Motor neuron (in vitro differentiated cells): ENCODE measurements at regions not wholly inside any gene's neighbourhood (a gene's known extent, or its start where the extent isn't known, plus 50 kb on each side); places are given as distances from the start of the nearest gene placed in this dataset.
A peak's percentile ranks its signal among the peaks of the same experiment; 100 is the strongest.
"Not testable (repeated sequence)": the region's sequence is repeated elsewhere in the genome, so short reads cannot be mapped to it uniquely, and the experiment has no call there.

ENCODE experiments used
- ATAC-seq, 8 experiments: fragments of 200-7000 bp; cut with Tn5 transposase; replicated peaks in 6 of 8; 2 replicates each; pipeline ENCODE4 v1.8.0; 2021; ENCODE audit warnings: mild to moderate bottlenecking in 8 of 8, moderate library complexity in 8 of 8
- H3K27ac ChIP-seq, 2 donors: fragments of 250-450 bp; sonication (Bioruptor Pico); 2 replicates each; pipeline ENCODE4 v1.9.0; 2021; ENCODE audit warnings: antibody characterized with exemption in 2 of 2, mild to moderate bottlenecking in 2 of 2, moderate library complexity in 1 of 2
- H3K4me1 ChIP-seq, 2 donors: fragments of 250-450 bp; sonication (Bioruptor Pico); replicated peaks in 1 of 2; 2 replicates each; pipeline ENCODE4 v1.6.1; 2021; ENCODE audit warnings: antibody characterized with exemption in 2 of 2, mild to moderate bottlenecking in 2 of 2, moderate library complexity in 1 of 2
- H3K4me3 ChIP-seq, 5 donors: fragments of 250-450 bp; sonication (Bioruptor Pico); 2 replicates each; pipeline ENCODE4 v1.9.0; 2021; ENCODE audit warnings: antibody characterized with exemption in 5 of 5, mild to moderate bottlenecking in 5 of 5, moderate library complexity in 4 of 5
- WGBS, 10 experiments: fragments of 450-650 bp; shearing (Covaris generic); methylation state at CpG; one replicate each; pipeline ENCODE4 v1.0.0; 2022; 5-methylcytosine and 5-hydroxymethylcytosine counted together
- in situ Hi-C, 9 experiments: fragments of 400-800 bp; cut with MboI; loops; one replicate each; pipeline ENCODE4 v1.15.0; 2021; ENCODE audit warnings: low sequenced_read_pairs in 9 of 9, low pct_unique_long_range_greater_than_20kb in 2 of 9; ENCODE audit not compliant: unreplicated experiment in 9 of 9

DNA sequence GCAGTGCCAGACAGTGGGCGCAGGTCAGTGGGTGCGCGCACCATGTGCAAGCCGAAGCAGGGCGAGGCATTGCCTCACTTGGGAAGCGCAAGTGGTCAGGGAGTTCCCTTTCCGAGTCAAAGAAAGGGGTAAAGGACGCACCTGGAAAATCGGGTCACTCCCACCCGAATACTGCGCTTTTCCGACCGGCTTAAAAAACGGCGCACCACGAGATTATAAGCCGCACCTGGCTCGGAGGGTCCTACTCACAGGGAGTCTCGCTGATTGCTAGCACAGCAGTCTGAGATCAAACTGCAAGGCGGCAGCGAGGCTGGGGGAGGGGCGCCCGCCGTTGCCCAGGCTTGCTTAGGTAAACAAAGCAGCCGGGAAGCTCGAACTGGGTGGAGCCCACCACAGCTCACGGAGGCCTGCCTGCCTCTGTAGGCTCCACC, 77.9 kb downstream of the NR4A2 start:
- H3K4me3 ChIP-seq, result peak overlapping the region; percentile 31 to 59 (median 42)

DNA sequence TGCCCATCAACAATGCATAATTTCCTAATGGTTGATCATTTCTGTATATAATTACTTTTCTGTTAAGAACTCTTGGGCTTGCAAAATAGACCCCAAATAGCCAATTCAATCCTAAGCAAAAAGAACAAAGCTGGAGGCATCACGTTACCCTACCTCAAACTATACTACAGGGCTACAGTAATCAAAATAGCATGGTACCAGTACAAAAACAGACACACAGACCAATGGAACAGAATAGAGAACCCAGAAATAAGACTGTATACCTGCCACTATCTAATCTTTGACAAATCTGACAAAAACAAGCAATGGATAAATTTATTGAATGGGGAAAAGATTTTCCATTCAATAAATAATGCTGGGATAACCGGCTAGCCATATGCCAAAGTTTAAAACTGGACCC, 78.8 kb downstream of the NR4A2 start:
- ATAC-seq, result no peak
- peaks cover 2 to 6% of the 10 kb centered on the region in 2 donors for H3K4me1 ChIP-seq
- peak overlapping the region; percentile 31 to 59 (median 42) for H3K4me3 ChIP-seq
- in situ Hi-C loops, result no loop called here
- peak overlapping the region in 1 of 2 donors; percentile 86 for H3K27ac ChIP-seq
- 0 to 96% (median 56%) methylated on average over 1 to 2 of the region's 2 CpGs; no CpG with 5 or more reads in 1 of the 10 experiments for WGBS, 10 experiments

More for the DNA sequence above, 77.9 kb downstream of the NR4A2 start:
- in situ Hi-C loops, H3K4me1 ChIP-seq, ATAC-seq: not testable (repeated sequence)
- 37% methylated on average over 4 of the region's 27 CpGs; no CpG with 5 or more reads in 9 of the 10 experiments for WGBS, 10 experiments
- peak overlapping the region; percentile 40 to 86 for H3K27ac ChIP-seq

GRCh38 chr2:156242874-156243273, 89.6 kb downstream of the NR4A2 start:
- Histone ChIP-seq H3K4me3 (no peak overlapping the region), H3K4me1 (no peaks in the 10 kb centered on the region), H3K27ac (no peak overlapping the region)
- in situ Hi-C loops, result no loop called here
- ATAC-seq, result no peak
- 0 to 100% (median 91%) methylated on average over 1 of the region's 1 CpG; no CpG with 5 or more reads in 3 of the 10 experiments for WGBS, 10 experiments

DNA sequence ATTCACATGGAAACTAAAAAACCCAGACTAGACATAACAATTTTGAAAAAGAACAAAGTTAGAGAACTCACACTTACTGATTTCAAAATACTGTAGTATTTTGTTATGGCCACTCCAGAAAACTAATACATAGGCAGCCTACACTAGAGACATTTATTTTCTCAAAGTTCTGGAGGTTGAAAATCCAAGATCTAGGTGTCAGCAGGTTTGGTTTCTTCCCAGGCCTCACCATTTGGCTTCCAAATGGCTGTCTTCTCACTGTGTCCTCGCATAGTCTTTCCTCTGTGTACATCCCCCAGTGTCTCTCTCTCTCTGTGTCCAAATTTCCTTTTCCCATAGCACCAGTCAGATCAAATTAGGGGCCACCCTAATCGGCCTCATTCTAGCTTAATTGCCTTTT, 95.0 kb downstream of the NR4A2 start:
- 5 to 100% (median 46%) methylated on average over 1 to 2 of the region's 2 CpGs; no CpG with 5 or more reads in 2 of the 10 experiments for WGBS, 10 experiments
- Histone ChIP-seq H3K4me1 (no peaks in the 10 kb centered on the region), H3K27ac (no peak overlapping the region), H3K4me3 (no peak overlapping the region)
- no peak for ATAC-seq
- in situ Hi-C loops, result no loop called here

DNA sequence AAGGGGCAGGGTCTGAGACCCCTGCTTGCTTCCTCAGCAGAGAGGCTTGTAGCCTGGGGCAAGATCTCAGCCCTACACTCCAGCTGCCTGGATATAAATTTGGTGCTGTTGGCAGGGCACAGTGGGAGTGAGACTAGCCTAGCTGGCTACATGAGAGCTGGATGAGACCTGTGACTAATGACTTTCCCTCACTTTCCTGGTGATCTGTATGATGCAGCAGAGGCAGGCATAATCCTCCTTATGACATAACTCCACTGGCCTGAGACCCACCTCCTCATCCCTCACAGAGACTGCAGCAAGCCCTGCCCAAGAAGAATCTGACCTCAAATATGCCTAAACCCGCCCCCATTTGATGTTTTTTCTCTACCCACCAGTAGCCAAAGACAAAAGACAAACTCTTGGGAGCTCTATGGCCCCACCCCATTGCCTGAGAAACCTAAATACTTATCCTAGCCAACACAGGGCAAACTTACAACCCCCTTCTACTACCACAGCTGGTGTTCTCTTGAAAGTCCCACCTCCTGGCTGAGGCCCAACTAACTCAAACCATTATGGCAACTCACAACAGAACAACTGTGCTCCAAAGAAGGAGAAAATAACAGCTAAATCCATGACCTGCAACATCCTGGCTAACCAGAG, 102.7 kb downstream of the NR4A2 start:
- WGBS, 10 experiments, result 0 to 57% (median 0%) methylated on average over 1 of the region's 1 CpG; no CpG with 5 or more reads in 7 of the 10 experiments
- in situ Hi-C loops, result no loop called here

DNA sequence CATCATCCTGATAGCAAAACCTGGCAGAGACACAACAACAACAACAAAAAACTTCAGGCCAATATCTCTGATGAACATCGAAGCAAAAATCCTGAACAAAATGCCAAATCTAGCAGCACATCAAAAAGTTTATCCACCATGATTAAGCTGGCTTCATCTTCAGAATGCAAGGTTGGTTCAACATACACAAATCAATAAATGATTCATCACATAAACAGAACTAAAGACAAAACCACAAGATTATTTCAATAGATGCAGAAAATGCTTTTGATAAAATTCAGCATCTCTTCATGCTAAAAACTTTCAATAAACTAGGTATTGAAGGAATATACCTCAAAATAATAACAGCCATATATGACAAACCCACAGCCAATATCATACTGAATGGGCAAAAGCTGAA, 109.2 kb downstream of the NR4A2 start:
- H3K4me1 ChIP-seq, ATAC-seq, in situ Hi-C loops, H3K27ac ChIP-seq, H3K4me3 ChIP-seq: not testable (repeated sequence)
- WGBS, 10 experiments, result 0 to 100% (median 100%) methylated on average over 1 of the region's 1 CpG; no CpG with 5 or more reads in 2 of the 10 experiments

More for the DNA sequence above, 102.7 kb downstream of the NR4A2 start:
- no peak for ATAC-seq
- no peak overlapping the region for H3K4me3 ChIP-seq
- H3K27ac ChIP-seq, result no peak overlapping the region
- H3K4me1 ChIP-seq, result no peaks in the 10 kb centered on the region

DNA sequence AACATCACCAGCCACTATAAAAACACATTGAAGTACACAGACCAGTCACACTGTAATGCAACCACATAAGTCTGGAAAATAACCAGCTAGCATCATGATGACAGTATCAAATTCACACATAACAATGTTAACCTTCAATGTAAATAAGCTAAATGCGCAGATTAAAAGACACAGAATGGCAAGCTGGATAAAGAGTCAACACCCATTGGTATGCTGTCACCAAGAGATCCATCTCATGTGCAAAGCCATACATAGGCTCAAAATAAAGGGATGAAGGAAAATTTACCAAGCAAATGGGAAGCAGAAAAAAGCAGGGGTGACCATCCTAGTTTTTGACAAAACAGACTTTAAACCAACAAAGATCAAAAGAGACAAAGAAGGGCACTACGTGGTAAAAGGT, 110.8 kb downstream of the NR4A2 start:
- ATAC-seq, result no peak
- WGBS, 10 experiments, result 0 to 100% (median 63%) methylated on average over 1 to 2 of the region's 2 CpGs; no CpG with 5 or more reads in 1 of the 10 experiments
- Histone ChIP-seq H3K4me1 (no peaks in the 10 kb centered on the region), H3K27ac (no peak overlapping the region), H3K4me3 (no peak overlapping the region)
- in situ Hi-C loops, result no loop called here

DNA sequence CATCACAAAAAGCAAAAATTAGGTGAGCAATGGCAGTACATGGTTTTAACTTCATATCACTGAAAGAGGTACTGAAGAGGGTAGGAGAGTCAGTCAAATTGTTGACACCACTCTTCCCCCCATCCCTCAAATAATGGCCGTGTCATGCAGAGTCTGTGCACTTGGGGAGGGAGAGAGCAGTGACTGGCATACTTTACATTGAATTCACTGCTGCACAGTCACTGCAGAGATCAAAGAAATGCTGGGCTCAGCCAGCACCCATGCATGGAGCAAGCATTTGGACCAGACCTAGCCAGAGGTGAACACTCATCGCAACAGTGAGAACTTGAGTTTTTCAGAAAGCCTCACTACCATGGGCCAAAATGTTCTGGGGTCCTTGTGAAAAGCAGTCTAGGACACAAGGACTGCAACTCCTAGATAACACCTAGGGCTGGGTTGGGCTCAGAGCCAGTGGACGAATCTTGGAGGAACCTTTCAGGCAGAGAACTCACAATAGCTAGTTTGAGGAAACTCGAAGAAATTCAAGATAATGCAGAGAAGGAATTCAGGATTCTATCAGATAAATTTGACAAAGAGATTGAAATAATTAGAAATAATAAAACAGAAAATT, 112.9 kb downstream of the NR4A2 start:
- WGBS, 10 experiments, result 17 to 94% (median 83%) methylated on average over 1 to 4 of the region's 4 CpGs; no CpG with 5 or more reads in 1 of the 10 experiments
- Histone ChIP-seq H3K4me3 (no peak overlapping the region), H3K4me1 (no peaks in the 10 kb centered on the region), H3K27ac (no peak overlapping the region)
- in situ Hi-C loops, result no loop called here
- no peak for ATAC-seq

- WGBS, 10 experiments, result 6 to 100% (median 62%) methylated on average over 1 to 2 of the region's 2 CpGs; no CpG with 5 or more reads in 4 of the 10 experiments
- peak in 3 of 8 experiments; percentile 31 to 63 (median 43) for ATAC-seq
- no peak overlapping the region for H3K27ac ChIP-seq
- no peaks in the 10 kb centered on the region for H3K4me1 ChIP-seq
- no peak overlapping the region for H3K4me3 ChIP-seq
- in situ Hi-C loops, result no loop called here
Measured at GRCh38 chr2:156215656-156216055, 116.9 kb downstream of the NR4A2 start.

GRCh38 chr2:156211318-156211717, 121.2 kb downstream of the NR4A2 start:
- no peak for ATAC-seq
- no peaks in the 10 kb centered on the region for H3K4me1 ChIP-seq
- no peak overlapping the region for H3K27ac ChIP-seq
- in situ Hi-C loops, result no loop called here
- no peak overlapping the region for H3K4me3 ChIP-seq

DNA sequence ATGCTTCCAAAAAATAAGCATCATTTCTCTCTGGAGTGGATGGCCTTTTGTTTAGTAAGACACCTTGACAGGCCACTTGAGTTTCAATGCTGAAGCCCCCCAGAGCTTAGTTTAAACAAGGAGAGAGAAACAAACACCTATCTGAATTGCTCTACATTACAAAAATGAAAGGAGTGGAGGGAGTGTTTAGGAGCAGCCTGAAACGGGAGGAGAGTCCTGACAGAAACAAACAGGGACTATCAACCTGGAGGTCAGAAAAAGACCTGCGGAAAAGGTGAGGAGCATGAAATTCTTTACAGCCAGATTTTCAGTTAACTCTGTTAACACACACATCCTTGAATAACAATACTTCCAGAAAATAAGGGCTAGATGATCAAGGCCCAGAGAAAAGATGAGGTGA, 126.2 kb downstream of the NR4A2 start:
- no peak for ATAC-seq
- H3K4me1 ChIP-seq, result no peaks in the 10 kb centered on the region
- no peak overlapping the region for H3K27ac ChIP-seq
- WGBS, 10 experiments, result 0 to 67% (median 48%) methylated on average over 1 to 2 of the region's 2 CpGs; no CpG with 5 or more reads in 3 of the 10 experiments
- in situ Hi-C loops, result no loop called here
- no peak overlapping the region for H3K4me3 ChIP-seq

DNA sequence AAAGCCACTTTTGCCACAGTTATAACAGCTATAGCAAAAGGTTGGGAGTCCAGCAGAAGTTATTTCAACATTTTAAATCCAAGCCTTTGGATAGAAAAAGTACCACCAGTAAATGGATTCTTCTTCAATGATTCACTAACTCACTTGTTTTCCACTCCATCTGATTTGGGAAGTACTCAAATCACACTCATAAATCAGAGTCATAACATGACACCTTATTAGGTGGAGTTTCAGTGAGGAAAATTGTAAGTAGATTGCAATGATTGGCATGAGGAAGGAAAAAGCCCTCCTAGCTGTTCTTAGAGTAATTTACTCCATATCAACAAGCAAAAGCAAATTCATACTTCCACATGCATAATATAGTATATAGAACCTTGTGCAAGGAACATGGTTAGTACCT, 132.9 kb downstream of the NR4A2 start:
- in situ Hi-C loops, result no loop called here
- ATAC-seq, result peak in 2 of 8 experiments; percentile 23 to 37
- H3K4me1 ChIP-seq, result no peaks in the 10 kb centered on the region

GRCh38 chr2:156196031-156196430, 136.5 kb downstream of the NR4A2 start:
- WGBS, 10 experiments, result 11 to 100% (median 40%) methylated on average over 1 of the region's 1 CpG; no CpG with 5 or more reads in 5 of the 10 experiments
- in situ Hi-C loops, result no loop called here
- no peak for ATAC-seq
- H3K27ac ChIP-seq, result no peak overlapping the region
- no peak overlapping the region for H3K4me3 ChIP-seq
- H3K4me1 ChIP-seq, result no peaks in the 10 kb centered on the region

More for the DNA sequence above, 132.9 kb downstream of the NR4A2 start:
- Histone ChIP-seq H3K27ac (no peak overlapping the region), H3K4me3 (no peak overlapping the region)

DNA sequence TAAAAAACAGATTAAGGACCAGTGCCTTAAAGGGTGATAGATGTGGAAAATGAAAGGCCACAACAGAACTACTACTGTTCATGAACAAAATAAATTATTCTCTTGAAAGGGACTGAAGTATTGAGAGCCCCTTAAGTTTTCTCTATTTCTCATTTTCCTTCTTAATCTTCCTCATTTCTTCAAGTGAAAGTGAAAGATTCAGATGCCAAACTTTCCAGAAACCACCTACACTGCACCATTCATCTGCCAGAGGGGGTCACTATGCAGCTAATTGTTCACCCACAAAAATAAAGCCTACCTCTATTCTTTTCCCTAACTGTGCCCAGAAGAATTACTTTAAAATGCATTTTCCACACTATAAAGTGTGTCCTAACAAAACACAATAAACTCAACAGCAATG, 140.1 kb downstream of the NR4A2 start:
- peak in 3 of 8 experiments; percentile 18 to 29 (median 24) for ATAC-seq
- H3K27ac ChIP-seq, result no peak overlapping the region
- no peak overlapping the region for H3K4me3 ChIP-seq
- in situ Hi-C loops, result no loop called here
- H3K4me1 ChIP-seq, result no peaks in the 10 kb centered on the region
